ENCODE measurements at regions not wholly inside any gene's neighbourhood (a gene's known extent, or its start where the extent isn't known, plus 50 kb on each side); places are given as distances from the start of the nearest gene placed in this dataset.

GRCh38 chr13:80881495-80881894 is 540.6 kb upstream of the SPRY2 start:
- intact Hi-C loops (cut with micrococcal nuclease), result no loop called here
- Histone ChIP-seq H3K27me3 (replicated peaks in 1 of 4; ENCODE audit: control extremely low read depth in 1 of 4, control insufficient read depth in 3 of 4, insufficient read depth in 4 of 4, low read length in 3 of 4) (no peaks in the 10 kb centered on the region), H3K79me2 (ENCODE audit: control insufficient read depth, insufficient read depth, low read length) (no peaks in the 10 kb centered on the region), H3K36me3 (replicated peaks in 1 of 2; ENCODE audit: control extremely low read depth in 1 of 2, control insufficient read depth in 1 of 2, extremely low read depth in 1 of 2, insufficient read depth in 2 of 2, low read length in 1 of 2) (no peaks in the 10 kb centered on the region), H2AFZ (ENCODE audit: insufficient read depth, low read depth, low read length, poor library complexity, severe bottlenecking) (no peak overlapping the region), H3K9ac (ENCODE audit: low read length) (no peak overlapping the region), H3K4me2 (replicated peaks; ENCODE audit: low read depth, low read length, poor library complexity, severe bottlenecking) (no peak overlapping the region), H3K4me3 (ENCODE audit: control extremely low read depth in 1 of 5, extremely low read depth in 1 of 5, insufficient read depth in 1 of 5, low read depth in 2 of 5, low read length in 4 of 5) (no peak overlapping the region), H3K9me3 (ENCODE audit: control extremely low read depth in 1 of 3, control insufficient read depth in 2 of 3, insufficient read depth in 1 of 3, low read length in 2 of 3) (no peaks in the 10 kb centered on the region), H3K4me1 (ENCODE audit: control insufficient read depth in 2 of 2, insufficient read depth in 2 of 2, low read length in 2 of 2) (no peaks in the 10 kb centered on the region), H3K27ac (ENCODE audit: low read length in 2 of 2) (no peak overlapping the region), H4K20me1 (ENCODE audit: control insufficient read depth, insufficient read depth, low read length, poor library complexity, severe bottlenecking) (no peaks in the 10 kb centered on the region)
- ATAC-seq (ENCODE audit: low read depth), result no peak
- no peaks in the 10 kb centered on the region for H3K4me1 Mint-ChIP-seq
- TF ChIP-seq CTCF (IDR thresholded peaks at IDR 0.05) (no peak), EZH2 (IDR thresholded peaks at IDR 0.05; ENCODE audit: borderline replicate concordance, insufficient read depth, low read depth, low read length, poor library complexity, severe bottlenecking) (no peak)
- no peaks in the 10 kb centered on the region for H3K27me3 Mint-ChIP-seq
- H3K4me3 Mint-ChIP-seq, result no peak overlapping the region
- H3K9me3 Mint-ChIP-seq (ENCODE audit: insufficient read depth), result no peaks in the 10 kb centered on the region
- CTCF ChIA-PET, result no interaction called here
- DNase-seq, result no peak
- no peak overlapping the region for H3K27ac Mint-ChIP-seq
- POLR2A ChIA-PET, result no interaction called here

- Histone ChIP-seq H3K79me2 (ENCODE audit: control insufficient read depth, insufficient read depth, low read length) (no peaks in the 10 kb centered on the region), H3K9me3 (ENCODE audit: control extremely low read depth in 1 of 3, control insufficient read depth in 2 of 3, insufficient read depth in 1 of 3, low read length in 2 of 3) (no peaks in the 10 kb centered on the region), H3K4me3 (ENCODE audit: control extremely low read depth in 1 of 5, extremely low read depth in 1 of 5, insufficient read depth in 1 of 5, low read depth in 2 of 5, low read length in 4 of 5) (no peak overlapping the region), H4K20me1 (ENCODE audit: control insufficient read depth, insufficient read depth, low read length, poor library complexity, severe bottlenecking) (no peaks in the 10 kb centered on the region), H2AFZ (ENCODE audit: insufficient read depth, low read depth, low read length, poor library complexity, severe bottlenecking) (no peak overlapping the region), H3K9ac (ENCODE audit: low read length) (no peak overlapping the region), H3K4me1 (ENCODE audit: control insufficient read depth in 2 of 2, insufficient read depth in 2 of 2, low read length in 2 of 2) (no peaks in the 10 kb centered on the region), H3K27me3 (replicated peaks in 1 of 4; ENCODE audit: control extremely low read depth in 1 of 4, control insufficient read depth in 3 of 4, insufficient read depth in 4 of 4, low read length in 3 of 4) (no peaks in the 10 kb centered on the region), H3K4me2 (replicated peaks; ENCODE audit: low read depth, low read length, poor library complexity, severe bottlenecking) (no peak overlapping the region), H3K36me3 (replicated peaks in 1 of 2; ENCODE audit: control extremely low read depth in 1 of 2, control insufficient read depth in 1 of 2, extremely low read depth in 1 of 2, insufficient read depth in 2 of 2, low read length in 1 of 2) (no peaks in the 10 kb centered on the region), H3K27ac (ENCODE audit: low read length in 2 of 2) (no peak overlapping the region)
- ChIA-PET POLR2A (no interaction called here), CTCF (no interaction called here)
- ATAC-seq (ENCODE audit: low read depth) (no peak), DNase-seq (no peak)
- Mint-ChIP-seq H3K4me3 (no peak overlapping the region), H3K4me1 (no peaks in the 10 kb centered on the region), H3K27me3 (no peaks in the 10 kb centered on the region), H3K9me3 (ENCODE audit: insufficient read depth) (peaks cover 2% of the 10 kb centered on the region), H3K27ac (no peak overlapping the region)
- WGBS (ENCODE audit: insufficient coverage), result no CpG with 5 or more reads among the region's 1 CpG
- TF ChIP-seq CTCF (IDR thresholded peaks at IDR 0.05), result no peak
- no peak for TF ChIP-seq EZH2 (IDR thresholded peaks at IDR 0.05; ENCODE audit: borderline replicate concordance, insufficient read depth, low read depth, low read length, poor library complexity, severe bottlenecking)
- intact Hi-C loops (cut with micrococcal nuclease), result no loop called here
Measured at GRCh38 chr13:80881034-80881433, 540.1 kb upstream of the SPRY2 start.
